ENCODE measurements at regions not wholly inside any gene's neighbourhood (a gene's known extent, or its start where the extent isn't known, plus 50 kb on each side); places are given as distances from the start of the nearest gene placed in this dataset.
"Not testable (repeated sequence)": the region's sequence is repeated elsewhere in the genome, so short reads cannot be mapped to it uniquely, and the experiment has no call there.

GRCh38 chr11:91063399-91063798, 840.5 kb upstream of the CHORDC1 start:
- not testable (repeated sequence) for DNase-seq (ENCODE audit: low read depth in 2 of 2)

DNA sequence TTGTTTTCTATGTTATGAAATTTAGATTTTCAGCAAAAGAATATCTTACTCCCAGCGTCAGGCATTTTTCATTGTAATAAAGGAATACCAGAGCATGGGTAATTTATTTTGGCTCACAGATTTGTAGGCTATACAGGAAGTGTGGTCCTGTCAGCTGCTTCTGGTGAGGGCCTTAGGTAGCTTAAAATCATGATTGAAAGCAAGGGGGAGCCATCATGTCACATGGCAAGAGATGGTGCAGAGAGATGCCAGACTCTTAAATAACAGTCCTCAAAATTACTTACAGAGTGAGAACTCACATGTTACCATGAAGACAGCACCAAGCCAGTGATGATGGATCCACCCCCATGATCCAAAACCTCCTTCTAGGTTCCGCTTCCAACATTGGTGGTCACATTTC, 825.0 kb upstream of the CHORDC1 start:
- no peak for DNase-seq (ENCODE audit: low read depth in 2 of 2)

DNA sequence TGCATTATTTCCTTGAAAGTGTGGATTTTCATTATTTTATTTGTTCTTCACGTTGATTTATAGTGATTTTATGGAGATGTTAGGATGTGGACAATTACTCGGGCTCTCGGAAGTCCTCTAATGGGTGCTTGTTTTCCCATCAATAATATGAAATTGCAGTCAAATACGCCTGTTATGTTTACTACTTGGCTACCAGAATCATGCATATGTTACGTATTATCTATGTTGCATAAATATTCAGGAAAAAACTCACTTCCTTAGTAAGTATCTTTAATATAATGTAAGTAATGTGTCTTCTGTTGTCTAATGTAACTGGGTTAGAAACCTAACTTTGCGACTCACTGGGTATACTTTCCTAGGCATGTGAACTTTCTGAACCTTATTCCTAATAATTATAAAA, 823.4 kb upstream of the CHORDC1 start:
- DNase-seq (ENCODE audit: low read depth in 2 of 2), result no peak

DNA sequence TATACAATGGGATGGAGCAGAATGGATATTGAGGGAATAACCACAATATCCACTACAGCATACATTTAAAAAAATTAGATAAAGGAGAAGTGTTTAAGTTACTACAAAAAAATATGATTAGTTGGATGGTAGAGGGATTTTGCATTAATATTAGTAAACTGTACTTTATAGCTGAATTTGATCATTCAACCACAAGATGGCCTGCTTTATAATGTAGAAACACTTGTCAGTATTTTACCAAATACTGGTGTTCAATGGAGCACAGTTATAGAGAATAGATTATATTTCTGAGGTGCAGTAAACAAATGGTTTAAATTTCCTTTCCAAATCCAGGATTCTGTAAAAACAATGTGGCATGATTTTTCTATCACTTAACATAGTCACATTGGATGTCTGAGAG, 818.8 kb upstream of the CHORDC1 start:
- no peak for DNase-seq (ENCODE audit: low read depth in 2 of 2)

DNA sequence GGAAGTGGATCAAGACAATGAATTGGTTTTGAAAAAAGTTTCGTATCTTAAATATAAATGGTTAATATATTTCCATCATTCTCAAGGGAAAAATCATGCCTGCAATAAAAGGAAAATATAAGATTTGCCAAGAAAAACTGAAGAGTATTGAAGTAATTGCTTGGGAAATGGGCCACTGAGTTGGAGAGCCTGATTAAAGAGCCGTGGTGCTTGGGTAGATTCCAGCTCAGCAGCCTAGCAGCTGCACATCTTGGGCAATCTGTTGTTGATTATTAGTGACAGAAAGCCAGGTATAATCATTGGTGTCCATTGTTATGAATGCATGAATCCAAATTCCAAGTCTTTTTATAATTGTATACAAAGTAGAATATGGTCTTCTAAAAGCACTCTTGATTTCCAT, 800.9 kb upstream of the CHORDC1 start:
- no peak for DNase-seq (ENCODE audit: low read depth in 2 of 2)

- no peak for DNase-seq (ENCODE audit: low read depth in 2 of 2)
These were observed 788.7 kb upstream of the CHORDC1 start for GRCh38 chr11:91011503-91011902.

- no peak for DNase-seq (ENCODE audit: low read depth in 2 of 2)
These were observed 782.6 kb upstream of the CHORDC1 start for GRCh38 chr11:91005458-91005857.

DNA sequence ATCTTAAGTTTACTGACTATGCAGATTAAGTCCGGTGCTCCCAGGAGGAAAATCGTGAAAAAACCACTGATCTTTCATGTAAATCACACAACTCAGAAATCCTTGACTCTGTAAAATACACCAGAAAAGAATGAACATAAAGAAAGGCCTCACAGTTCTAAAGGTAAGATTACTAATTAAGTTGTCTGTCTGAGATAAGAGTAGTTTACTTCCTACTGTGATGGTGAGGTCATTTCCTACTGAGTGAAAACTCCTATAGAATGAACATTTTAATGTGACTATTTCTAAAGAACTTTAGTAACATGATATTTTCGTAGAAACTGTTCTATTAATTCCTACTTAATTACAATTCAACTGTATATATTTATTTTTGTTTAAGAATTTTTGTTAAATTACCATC, 774.4 kb upstream of the CHORDC1 start:
- DNase-seq (ENCODE audit: low read depth in 2 of 2), result no peak

GRCh38 chr11:90972159-90972558, 749.3 kb upstream of the CHORDC1 start:
- not testable (repeated sequence) for DNase-seq (ENCODE audit: low read depth in 2 of 2)

DNA sequence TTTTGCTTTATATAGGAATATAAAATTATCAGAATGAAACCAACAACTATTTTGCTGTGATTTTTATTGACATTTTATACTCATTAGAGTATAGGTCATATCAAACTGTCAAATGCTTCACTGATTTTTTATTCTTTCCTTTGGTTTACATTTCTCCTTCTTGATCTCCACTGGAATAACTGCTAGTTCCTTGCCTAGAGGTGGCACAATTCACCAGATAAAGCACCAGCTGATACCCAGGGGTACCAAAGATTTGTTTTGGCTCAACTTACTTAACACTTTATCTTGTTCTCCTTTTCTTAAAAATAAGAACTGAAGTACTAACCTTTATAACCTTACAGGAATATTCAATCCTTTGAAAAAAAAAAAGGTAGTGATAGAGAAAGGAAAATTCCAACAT, 725.1 kb upstream of the CHORDC1 start:
- DNase-seq (ENCODE audit: low read depth in 2 of 2), result no peak

DNA sequence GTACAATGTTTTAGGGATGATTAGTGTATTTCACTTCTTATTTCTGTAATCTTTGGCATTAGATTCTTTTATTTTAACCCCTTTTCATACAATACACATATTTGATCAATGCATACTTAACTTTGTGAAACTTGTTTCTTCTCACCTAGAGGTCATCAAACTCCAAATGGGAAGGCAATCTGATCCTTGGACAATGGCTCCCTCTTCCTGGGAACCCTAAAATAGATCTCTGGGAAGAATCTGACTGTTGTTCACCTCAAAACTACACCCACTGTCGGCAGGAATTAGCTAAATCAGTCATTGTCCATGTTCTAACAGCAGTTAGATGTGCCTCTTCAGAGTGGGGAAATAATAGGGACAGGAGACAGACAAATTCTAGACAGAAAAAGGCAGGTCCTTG, 707.4 kb upstream of the CHORDC1 start:
- no peak for DNase-seq (ENCODE audit: low read depth in 2 of 2)

DNA sequence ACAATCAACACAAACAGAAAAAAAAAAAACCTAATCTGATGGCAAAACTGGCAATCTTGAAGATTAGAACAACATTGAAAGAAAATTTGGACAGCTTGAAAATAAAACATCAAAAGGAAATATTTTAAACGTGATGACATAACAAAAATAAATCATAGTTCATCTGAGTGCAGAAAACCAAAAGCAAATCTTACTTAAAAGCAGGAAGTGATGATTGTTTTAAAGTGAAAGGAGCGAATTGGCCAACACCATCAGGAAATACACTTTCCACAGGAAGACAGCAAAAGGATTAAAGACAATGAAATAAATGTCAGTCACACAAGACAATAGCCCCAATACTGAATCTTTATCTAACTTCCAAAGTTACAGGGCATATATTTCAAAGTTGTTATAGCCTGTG, 696.5 kb upstream of the CHORDC1 start:
- no peak for DNase-seq (ENCODE audit: low read depth in 2 of 2)

DNA sequence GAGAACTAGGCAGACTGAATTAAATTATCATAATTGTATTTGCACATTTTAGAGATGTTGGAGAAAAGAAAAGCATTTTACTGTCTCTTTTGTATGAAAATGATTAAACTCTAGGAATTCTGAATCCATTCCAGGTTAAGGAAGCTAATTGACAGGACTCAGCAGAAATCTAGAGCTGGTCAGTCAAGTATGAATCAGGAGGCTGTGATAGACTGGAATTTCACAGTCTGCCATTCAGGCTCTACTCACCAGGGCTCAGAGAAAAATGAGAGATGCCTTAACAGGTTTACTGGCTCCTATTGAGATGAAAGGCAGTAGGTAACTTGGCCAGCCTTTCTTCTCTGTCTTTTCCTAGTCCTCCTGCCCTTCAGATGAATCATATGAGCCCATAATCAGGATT, 693.9 kb upstream of the CHORDC1 start:
- DNase-seq (ENCODE audit: low read depth in 2 of 2), result no peak

- DNase-seq (ENCODE audit: low read depth in 2 of 2), result no peak
These were observed 690.4 kb upstream of the CHORDC1 start for GRCh38 chr11:90913131-90913668.

- no peak for DNase-seq (ENCODE audit: low read depth in 2 of 2)
These were observed 689.8 kb upstream of the CHORDC1 start for GRCh38 chr11:90912631-90913030.

DNA sequence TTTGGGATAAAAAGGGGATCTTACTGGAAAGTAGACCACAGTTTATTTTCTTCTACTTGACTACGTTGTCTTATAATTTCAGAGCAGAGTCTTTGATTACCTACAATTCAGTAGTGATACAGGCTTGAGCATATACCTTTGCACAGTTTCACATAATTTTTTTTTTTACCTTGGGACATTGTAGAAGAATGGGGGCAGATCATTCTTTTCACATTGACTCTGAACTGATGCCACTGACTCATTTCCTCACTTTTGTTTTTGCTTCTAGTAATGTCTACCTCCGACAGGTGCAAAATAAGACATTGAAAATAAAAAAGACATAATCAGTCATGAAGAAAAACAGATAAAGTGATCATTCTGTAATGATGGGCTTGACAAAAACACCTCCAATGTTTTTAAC, 688.3 kb upstream of the CHORDC1 start:
- DNase-seq (ENCODE audit: low read depth in 2 of 2), result no peak

- no peak for DNase-seq (ENCODE audit: low read depth in 2 of 2)
These were observed 685.2 kb upstream of the CHORDC1 start for GRCh38 chr11:90908074-90908473.

DNA sequence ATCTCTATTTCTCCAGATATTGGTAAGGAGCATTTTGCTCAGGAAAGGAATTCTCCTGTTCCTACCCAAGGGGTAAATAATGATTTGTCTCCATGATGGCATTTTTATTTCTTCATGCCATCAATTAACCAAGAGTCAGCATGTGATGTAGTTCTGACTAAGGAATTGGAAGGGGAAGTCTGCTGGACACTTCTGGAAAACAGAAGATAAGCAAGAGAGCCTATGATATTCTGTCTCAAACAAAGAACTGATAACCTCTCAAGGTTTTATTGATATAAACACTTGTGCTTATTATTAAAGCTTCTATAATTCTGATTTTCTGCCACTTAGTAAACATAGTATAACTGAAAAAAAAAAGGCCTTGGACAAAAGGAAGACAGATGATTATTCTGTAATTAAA, 673.0 kb upstream of the CHORDC1 start:
- DNase-seq (ENCODE audit: low read depth in 2 of 2), result no peak

DNA sequence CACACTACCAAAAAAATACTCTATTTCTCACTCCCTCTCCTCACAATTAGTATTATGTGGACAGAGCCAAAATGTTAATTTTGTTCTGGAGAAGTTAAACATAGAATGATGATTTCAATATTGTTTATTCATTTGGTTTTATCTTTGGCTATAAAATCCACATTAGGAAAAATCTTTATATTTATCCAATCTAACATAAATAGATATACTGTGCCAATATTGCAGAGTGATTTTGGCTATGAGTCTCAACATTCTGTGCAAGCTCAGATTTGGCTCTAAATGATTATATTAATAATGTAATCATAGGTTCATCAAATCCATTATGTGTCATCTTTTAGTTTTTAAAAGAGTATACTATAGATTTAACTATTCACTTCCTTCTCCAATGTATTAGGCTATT, 667.5 kb upstream of the CHORDC1 start:
- no peak for DNase-seq (ENCODE audit: low read depth in 2 of 2)

- no peak for DNase-seq (ENCODE audit: low read depth in 2 of 2)
These were observed 661.3 kb upstream of the CHORDC1 start for GRCh38 chr11:90884181-90884580.

GRCh38 chr11:90874986-90875385, 652.1 kb upstream of the CHORDC1 start:
- DNase-seq (ENCODE audit: low read depth in 2 of 2), result no peak

DNA sequence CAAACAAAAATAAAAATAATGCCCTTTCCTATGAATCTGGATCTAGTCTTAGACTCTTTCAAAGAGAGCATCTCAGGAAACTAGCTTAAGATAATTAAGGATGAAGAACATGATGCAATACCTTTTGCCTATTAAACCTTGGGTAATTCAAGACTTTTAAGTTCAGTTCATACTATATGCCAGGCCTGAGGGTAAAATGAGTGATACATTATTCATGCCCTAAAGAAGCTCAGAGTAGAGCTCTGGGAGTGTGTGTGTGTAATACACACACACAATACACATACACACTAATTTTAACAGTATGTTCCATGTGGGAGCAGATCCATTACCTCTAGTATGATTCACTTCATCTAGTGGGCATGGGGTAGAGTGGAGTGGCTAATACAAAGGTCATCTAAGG, 651.4 kb upstream of the CHORDC1 start:
- no peak for DNase-seq (ENCODE audit: low read depth in 2 of 2)

DNA sequence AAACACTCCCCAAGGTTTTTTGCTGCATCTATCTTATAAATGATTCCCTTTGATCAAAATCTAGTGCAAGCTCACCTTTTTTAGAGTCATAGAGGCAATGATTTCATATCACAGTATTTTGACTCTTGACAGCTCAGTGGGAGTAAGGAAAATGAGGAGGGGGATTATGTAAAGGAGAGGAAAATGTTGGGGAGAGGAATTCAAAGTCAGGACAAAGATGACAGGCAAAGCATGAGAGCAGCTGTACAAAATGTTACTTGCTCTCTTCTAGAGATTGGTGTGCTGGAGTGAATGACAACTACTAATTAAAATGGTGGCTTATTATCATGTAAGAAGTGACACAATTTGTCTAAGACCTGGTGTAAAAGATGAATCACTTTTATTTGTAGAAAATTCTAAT, 644.6 kb upstream of the CHORDC1 start:
- DNase-seq (ENCODE audit: low read depth in 2 of 2), result no peak

DNA sequence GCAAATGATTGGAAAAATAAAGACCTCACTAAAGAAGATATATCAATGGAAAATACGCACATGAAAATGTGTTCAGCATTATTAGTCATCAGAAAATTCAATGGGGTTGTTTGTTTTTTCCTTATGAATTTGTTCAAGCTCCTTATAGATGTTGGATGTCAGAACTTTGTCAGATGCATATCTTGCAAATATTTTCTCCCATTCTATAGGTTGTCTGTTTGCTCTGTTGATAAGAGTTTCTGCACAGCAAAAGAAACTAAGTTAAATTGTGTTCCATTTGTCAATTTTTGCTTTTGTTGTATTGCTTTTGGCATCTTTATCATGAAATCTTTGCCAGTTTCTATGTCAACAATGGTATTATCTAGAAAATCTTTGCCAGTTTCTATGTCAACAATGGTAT, 633.9 kb upstream of the CHORDC1 start:
- DNase-seq (ENCODE audit: low read depth in 2 of 2), result no peak

- DNase-seq (ENCODE audit: low read depth in 2 of 2), result no peak
These were observed 632.7 kb upstream of the CHORDC1 start for GRCh38 chr11:90855531-90855930.

Data from stimulated activated CD4-positive, alpha-beta T cell treated with anti-CD3 and anti-CD28 coated beads, Interleukin-4, amount 100 ng/mL, for 48 hours (primary cell).